Naive thymus-derived CD8-positive, alpha-beta T cell (primary cell): ENCODE measurements at regions not wholly inside any gene's neighbourhood (a gene's known extent, or its start where the extent isn't known, plus 50 kb on each side); places are given as distances from the start of the nearest gene placed in this dataset.

Source experiments
- ATAC-seq, 2 donors: fragments of 150-1000 bp; cut with Tn5 transposase in 1 of 2; sonication (Bioruptor Pico), chemical (Tn5 transposase) in 1 of 2; 1 replicate in 1 of 2; 2 replicates in 1 of 2; pipeline ENCODE4 v1.10.0; 2021; ENCODE audit warnings: mild to moderate bottlenecking in 2 of 2, moderate library complexity in 2 of 2
- POLR2A ChIA-PET: fragments of 350-600 bp; sonication (Branson Sonifier 250); formaldehyde crosslinking; loops from one replicate; lab custom pipeline; 2021; ENCODE audit warnings: antibody characterized with exemption; lab: Charles Lee
- DNase-seq, 10 donors: peaks; one replicate each; pipeline versions ENCODE4 v3.0.0 to v3.0.0-alpha.2; 2020 to 2022
- H3K27ac Mint-ChIP-seq, 10 donors: one replicate each; pipeline ENCODE4 v1.8.0; 2020 to 2022; ENCODE audit warnings: mild to moderate bottlenecking in 10 of 10, mixed read lengths in 10 of 10, moderate library complexity in 4 of 10, inconsistent platforms in 1 of 10
- H3K27me3 Mint-ChIP-seq, 5 donors: one replicate each; pipeline ENCODE4 v1.8.0; 2021 to 2022; ENCODE audit warnings: mixed read lengths in 5 of 5
- H3K36me3 Mint-ChIP-seq, 3 donors: one replicate each; pipeline ENCODE4 v1.8.0; 2020 to 2022; ENCODE audit warnings: mixed read lengths in 3 of 3, mild to moderate bottlenecking in 2 of 3, inconsistent platforms in 1 of 3
- H3K4me1 Mint-ChIP-seq, 4 donors: one replicate each; pipeline ENCODE4 v1.8.0; 2021 to 2022; ENCODE audit warnings: mixed read lengths in 4 of 4
- H3K4me3 Mint-ChIP-seq, 10 donors: one replicate each; pipeline ENCODE4 v1.8.0; 2020 to 2022; ENCODE audit warnings: mild to moderate bottlenecking in 10 of 10, mixed read lengths in 10 of 10, moderate library complexity in 6 of 10, inconsistent platforms in 1 of 10
- H3K9me3 Mint-ChIP-seq, 9 donors: one replicate each; pipeline ENCODE4 v1.8.0; 2020 to 2022; ENCODE audit warnings: mixed read lengths in 9 of 9, mild to moderate bottlenecking in 3 of 9, inconsistent platforms in 1 of 9, moderate library complexity in 1 of 9

- POLR2A ChIA-PET = no interaction called here
- H3K4me1 Mint-ChIP-seq = no peaks in the 10 kb centered on the region
- DNase-seq (no peak), ATAC-seq (no peak)
- H3K9me3 Mint-ChIP-seq = peaks cover 0 to 14% (median 3%) of the 10 kb centered on the region in 9 donors
- H3K36me3 Mint-ChIP-seq = no peaks in the 10 kb centered on the region
- H3K27me3 Mint-ChIP-seq = no peaks in the 10 kb centered on the region
- no peak overlapping the region for H3K27ac Mint-ChIP-seq
- no peak overlapping the region for H3K4me3 Mint-ChIP-seq
These were observed 202.7 kb downstream of the SCG2 start for GRCh38 chr2:223399357-223399957.

GRCh38 chr2:223404616-223405015 is 197.5 kb downstream of the SCG2 start:
- H3K9me3 Mint-ChIP-seq = peaks cover 0 to 4% (median 0%) of the 10 kb centered on the region in 9 donors
- H3K36me3 Mint-ChIP-seq = no peaks in the 10 kb centered on the region
- H3K4me1 Mint-ChIP-seq = no peaks in the 10 kb centered on the region
- H3K27ac Mint-ChIP-seq = no peak overlapping the region
- POLR2A ChIA-PET = no interaction called here
- no peak overlapping the region for H3K4me3 Mint-ChIP-seq
- no peak for DNase-seq
- ATAC-seq = no peak
- no peaks in the 10 kb centered on the region for H3K27me3 Mint-ChIP-seq

GRCh38 chr2:223414646-223415045 is 187.5 kb downstream of the SCG2 start:
- peaks cover 0 to 11% (median 0%) of the 10 kb centered on the region in 9 donors for H3K9me3 Mint-ChIP-seq
- DNase-seq (no peak), ATAC-seq (no peak)
- H3K27me3 Mint-ChIP-seq = no peaks in the 10 kb centered on the region
- H3K36me3 Mint-ChIP-seq = no peaks in the 10 kb centered on the region
- H3K4me1 Mint-ChIP-seq = peaks cover 0 to 2% (median 0%) of the 10 kb centered on the region in 4 donors
- no peak overlapping the region for H3K27ac Mint-ChIP-seq
- no peak overlapping the region for H3K4me3 Mint-ChIP-seq
- POLR2A ChIA-PET = no interaction called here

GRCh38 chr2:223415071-223415470 is 187.1 kb downstream of the SCG2 start:
- Mint-ChIP-seq H3K4me1 (peaks cover 0 to 2% (median 0%) of the 10 kb centered on the region in 4 donors), H3K27me3 (no peaks in the 10 kb centered on the region), H3K9me3 (peaks cover 0 to 11% (median 0%) of the 10 kb centered on the region in 9 donors), H3K36me3 (no peaks in the 10 kb centered on the region), H3K4me3 (no peak overlapping the region), H3K27ac (no peak overlapping the region)
- ATAC-seq (no peak), DNase-seq (no peak)
- POLR2A ChIA-PET = no interaction called here

GRCh38 chr2:223416815-223417610 is 185.1 kb downstream of the SCG2 start:
- Mint-ChIP-seq H3K36me3 (no peaks in the 10 kb centered on the region), H3K27ac (no peak overlapping the region), H3K4me3 (no peak overlapping the region), H3K27me3 (no peaks in the 10 kb centered on the region), H3K9me3 (peaks cover 0 to 11% (median 0%) of the 10 kb centered on the region in 9 donors), H3K4me1 (no peaks in the 10 kb centered on the region)
- no peak for DNase-seq
- ATAC-seq = no peak
- POLR2A ChIA-PET = no interaction called here

- Mint-ChIP-seq H3K4me1 (no peaks in the 10 kb centered on the region), H3K9me3 (peaks cover 0 to 11% (median 0%) of the 10 kb centered on the region in 9 donors), H3K4me3 (no peak overlapping the region), H3K36me3 (no peaks in the 10 kb centered on the region), H3K27ac (no peak overlapping the region), H3K27me3 (no peaks in the 10 kb centered on the region)
- ATAC-seq (no peak), DNase-seq (no peak)
- POLR2A ChIA-PET = no interaction called here
These were observed 184.0 kb downstream of the SCG2 start for GRCh38 chr2:223418131-223418530.

GRCh38 chr2:223418604-223419199 is 183.5 kb downstream of the SCG2 start:
- ATAC-seq = no peak
- Mint-ChIP-seq H3K27me3 (no peaks in the 10 kb centered on the region), H3K4me3 (no peak overlapping the region), H3K9me3 (peaks cover 0 to 6% (median 0%) of the 10 kb centered on the region in 9 donors), H3K4me1 (no peaks in the 10 kb centered on the region), H3K36me3 (no peaks in the 10 kb centered on the region), H3K27ac (no peak overlapping the region)
- POLR2A ChIA-PET = no interaction called here
- no peak for DNase-seq

- Mint-ChIP-seq H3K4me3 (no peak overlapping the region), H3K4me1 (no peaks in the 10 kb centered on the region), H3K9me3 (peaks cover 0 to 13% (median 0%) of the 10 kb centered on the region in 9 donors), H3K27me3 (no peaks in the 10 kb centered on the region), H3K36me3 (no peaks in the 10 kb centered on the region), H3K27ac (no peak overlapping the region)
- DNase-seq (no peak), ATAC-seq (no peak)
- POLR2A ChIA-PET = no interaction called here
These were observed 182.1 kb downstream of the SCG2 start for GRCh38 chr2:223420048-223420447.

GRCh38 chr2:223431479-223431878 is 170.7 kb downstream of the SCG2 start:
- Mint-ChIP-seq H3K36me3 (no peaks in the 10 kb centered on the region), H3K27ac (no peak overlapping the region), H3K9me3 (peaks cover 0 to 15% (median 3%) of the 10 kb centered on the region in 9 donors), H3K27me3 (no peaks in the 10 kb centered on the region), H3K4me1 (no peaks in the 10 kb centered on the region), H3K4me3 (no peak overlapping the region)
- no peak for ATAC-seq
- POLR2A ChIA-PET = no interaction called here
- no peak for DNase-seq

GRCh38 chr2:223433461-223433860 is 168.7 kb downstream of the SCG2 start:
- no peaks in the 10 kb centered on the region for H3K4me1 Mint-ChIP-seq
- H3K9me3 Mint-ChIP-seq = peaks cover 0 to 9% (median 0%) of the 10 kb centered on the region in 9 donors
- DNase-seq = no peak
- no peaks in the 10 kb centered on the region for H3K36me3 Mint-ChIP-seq
- no peak overlapping the region for H3K27ac Mint-ChIP-seq
- H3K27me3 Mint-ChIP-seq = no peaks in the 10 kb centered on the region
- no peak overlapping the region for H3K4me3 Mint-ChIP-seq
- no peak for ATAC-seq
- POLR2A ChIA-PET = no interaction called here

- Mint-ChIP-seq H3K9me3 (peaks cover 0 to 13% (median 2%) of the 10 kb centered on the region in 9 donors), H3K36me3 (peaks cover 0 to 4% (median 0%) of the 10 kb centered on the region in 3 donors), H3K4me1 (no peaks in the 10 kb centered on the region), H3K27me3 (no peaks in the 10 kb centered on the region), H3K27ac (no peak overlapping the region), H3K4me3 (no peak overlapping the region)
- DNase-seq (no peak), ATAC-seq (no peak)
- POLR2A ChIA-PET = no interaction called here
These were observed 164.4 kb downstream of the SCG2 start for GRCh38 chr2:223437788-223438187.

- POLR2A ChIA-PET = no interaction called here
- no peak for DNase-seq
- Mint-ChIP-seq H3K9me3 (peaks cover 0 to 13% (median 2%) of the 10 kb centered on the region in 9 donors), H3K27ac (no peak overlapping the region), H3K27me3 (no peaks in the 10 kb centered on the region), H3K36me3 (peaks cover 0 to 4% (median 0%) of the 10 kb centered on the region in 3 donors), H3K4me1 (no peaks in the 10 kb centered on the region), H3K4me3 (no peak overlapping the region)
- no peak for ATAC-seq
These were observed 163.0 kb downstream of the SCG2 start for GRCh38 chr2:223439184-223439583.

GRCh38 chr2:223439786-223440185 is 162.4 kb downstream of the SCG2 start:
- H3K27ac Mint-ChIP-seq = no peak overlapping the region
- peaks cover 0 to 4% (median 0%) of the 10 kb centered on the region in 3 donors for H3K36me3 Mint-ChIP-seq
- DNase-seq = no peak
- no peak for ATAC-seq
- no peaks in the 10 kb centered on the region for H3K4me1 Mint-ChIP-seq
- H3K4me3 Mint-ChIP-seq = no peak overlapping the region
- H3K9me3 Mint-ChIP-seq = peaks cover 0 to 18% (median 2%) of the 10 kb centered on the region in 9 donors
- H3K27me3 Mint-ChIP-seq = no peaks in the 10 kb centered on the region
- POLR2A ChIA-PET = no interaction called here
